HG02943 (cell line): ENCODE measurements at regions not wholly inside any gene's neighbourhood (a gene's known extent, or its start where the extent isn't known, plus 50 kb on each side); places are given as distances from the start of the nearest gene placed in this dataset.

Experiments used
- ATAC-seq: cut with Tn5 transposase; IDR thresholded peaks from one replicate; pipeline ENCODE4 v1.9.1; 2021; ENCODE audit warnings: mild to moderate bottlenecking, low read depth, moderate library complexity; ENCODE audit not compliant: unreplicated experiment

DNA sequence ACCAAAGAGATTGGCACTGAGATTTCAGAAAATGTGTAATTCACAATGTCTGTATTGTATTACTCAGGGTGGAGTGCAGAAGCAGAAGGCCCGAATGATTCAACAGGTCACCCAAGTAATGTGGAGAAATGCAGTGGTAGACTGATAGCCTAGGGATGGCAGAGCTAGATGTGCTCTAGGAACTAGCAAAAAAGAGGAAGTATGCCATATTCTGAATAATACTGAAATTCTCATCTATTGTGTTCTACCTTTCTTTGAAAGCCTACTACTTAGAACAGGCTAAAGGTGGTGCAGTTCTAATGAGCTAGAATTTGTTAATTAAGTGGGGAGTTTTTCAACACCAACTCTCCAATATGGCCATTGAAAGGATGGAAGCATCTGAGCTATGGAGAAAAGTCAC is 1449.8 kb upstream of the MIR17HG start:
- no peak for ATAC-seq

- no peak for ATAC-seq
Measured at GRCh38 chr13:89899302-89900103, 1448.0 kb upstream of the MIR17HG start.

GRCh38 chr13:89900104-89900765 is 1447.3 kb upstream of the MIR17HG start:
- no peak for ATAC-seq

- no peak for ATAC-seq
Measured at GRCh38 chr13:89902223-89902622, 1445.3 kb upstream of the MIR17HG start.

- no peak for ATAC-seq
Measured at GRCh38 chr13:89903115-89903514, 1444.4 kb upstream of the MIR17HG start.

DNA sequence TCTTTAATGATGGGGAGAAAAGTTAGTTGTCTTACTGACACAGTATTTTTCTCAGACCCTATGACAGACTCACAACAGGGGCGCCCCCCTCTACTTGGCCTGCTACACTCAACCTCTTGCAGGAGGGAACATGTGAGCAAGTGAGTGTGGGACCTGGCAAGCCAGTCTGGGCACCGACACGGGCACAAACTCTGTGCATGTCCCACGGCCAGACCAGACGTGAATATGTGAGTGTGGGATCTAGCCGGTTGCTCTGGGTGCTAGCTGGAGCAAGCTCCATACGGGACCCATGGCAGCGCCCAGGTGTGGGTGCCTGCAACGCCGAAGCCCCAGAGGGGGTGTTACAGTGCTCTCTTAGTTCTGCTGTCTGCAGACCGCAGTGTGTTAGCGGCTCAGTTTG is 1437.3 kb upstream of the MIR17HG start:
- ATAC-seq, result no peak

- ATAC-seq, result no peak
Measured at GRCh38 chr13:89916551-89916950, 1430.9 kb upstream of the MIR17HG start.

DNA sequence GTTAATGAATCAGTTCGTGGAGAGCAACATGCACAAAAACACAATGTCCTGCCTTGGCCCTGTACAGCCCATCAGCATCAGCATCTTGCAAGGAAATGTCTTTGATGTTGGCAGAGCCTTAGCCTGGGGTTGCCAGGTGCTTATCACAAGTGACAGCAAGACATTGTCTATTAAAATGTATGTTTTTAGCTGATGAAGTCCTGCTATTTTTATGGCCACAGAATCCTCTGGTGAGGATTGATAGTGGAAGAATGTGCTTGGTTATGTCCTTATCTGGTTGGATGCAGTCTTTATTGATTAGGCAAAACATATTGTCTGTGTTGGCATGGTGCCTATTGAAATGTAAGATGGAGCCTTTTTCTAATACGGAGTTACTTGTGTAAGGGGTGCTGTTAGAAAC is 1427.0 kb upstream of the MIR17HG start:
- no peak for ATAC-seq

- ATAC-seq, result no peak
Measured at GRCh38 chr13:89923052-89923451, 1424.4 kb upstream of the MIR17HG start.

DNA sequence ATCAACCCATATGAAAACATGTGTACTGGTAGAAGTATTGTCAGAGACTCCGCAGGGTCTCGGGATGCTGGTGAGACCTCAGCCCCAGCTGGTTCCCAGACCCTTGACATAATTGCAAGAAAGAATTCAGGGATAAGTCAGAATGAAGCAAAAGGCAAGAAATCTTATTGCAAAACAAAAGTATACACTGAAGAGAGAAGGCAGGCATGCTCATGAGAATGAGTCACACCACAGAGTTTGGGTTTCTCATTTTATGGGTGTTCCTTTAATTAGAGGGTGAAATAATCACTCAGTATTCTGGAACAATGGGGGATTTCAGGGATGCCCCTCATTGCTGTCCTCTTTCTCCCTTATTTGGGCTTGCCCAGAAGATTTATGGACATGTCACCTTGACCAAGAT is 1423.8 kb upstream of the MIR17HG start:
- ATAC-seq, result no peak

- no peak for ATAC-seq
Measured at GRCh38 chr13:89925107-89925506, 1422.4 kb upstream of the MIR17HG start.

DNA sequence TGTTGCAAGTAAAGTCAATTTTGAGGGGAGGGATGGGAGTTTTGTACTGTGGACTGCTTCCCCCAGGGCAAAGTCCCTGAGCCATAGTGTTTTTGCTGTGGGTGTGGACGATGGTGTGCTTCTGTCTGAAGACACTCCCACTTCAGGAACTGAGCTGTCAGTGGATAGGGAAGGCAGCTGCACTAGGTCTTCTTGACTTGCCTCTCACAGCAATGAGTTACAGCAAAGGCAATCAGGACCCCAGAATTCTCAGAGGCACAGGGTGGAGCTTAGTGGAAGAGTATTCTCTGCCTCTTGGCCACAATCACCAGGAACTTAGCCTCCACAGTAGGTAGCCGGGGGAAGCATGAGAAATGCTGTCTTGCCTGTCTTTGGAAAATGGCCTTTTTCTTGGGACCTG is 1416.6 kb upstream of the MIR17HG start:
- no peak for ATAC-seq

DNA sequence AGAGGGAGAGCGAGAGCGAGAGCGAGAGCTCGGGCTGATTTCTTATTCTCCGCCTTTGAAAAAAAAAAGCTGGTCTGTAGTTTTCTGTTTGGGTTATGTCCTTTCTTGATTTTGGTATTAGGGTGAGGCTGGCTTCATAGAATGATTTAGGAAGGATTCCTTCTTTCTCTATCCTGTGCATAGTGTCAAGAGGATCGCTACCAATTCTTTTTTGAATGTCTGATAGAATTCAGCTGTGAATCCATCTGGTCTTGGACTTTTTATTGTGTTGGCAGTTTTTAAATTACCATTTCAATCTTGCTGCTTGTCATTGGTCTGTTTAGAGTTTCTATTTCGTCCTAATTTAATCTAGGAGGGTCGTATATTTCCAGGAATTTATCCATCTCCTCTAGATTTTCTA is 1414.6 kb upstream of the MIR17HG start:
- no peak for ATAC-seq

- ATAC-seq, result no peak
Measured at GRCh38 chr13:89936256-89936655, 1411.2 kb upstream of the MIR17HG start.

DNA sequence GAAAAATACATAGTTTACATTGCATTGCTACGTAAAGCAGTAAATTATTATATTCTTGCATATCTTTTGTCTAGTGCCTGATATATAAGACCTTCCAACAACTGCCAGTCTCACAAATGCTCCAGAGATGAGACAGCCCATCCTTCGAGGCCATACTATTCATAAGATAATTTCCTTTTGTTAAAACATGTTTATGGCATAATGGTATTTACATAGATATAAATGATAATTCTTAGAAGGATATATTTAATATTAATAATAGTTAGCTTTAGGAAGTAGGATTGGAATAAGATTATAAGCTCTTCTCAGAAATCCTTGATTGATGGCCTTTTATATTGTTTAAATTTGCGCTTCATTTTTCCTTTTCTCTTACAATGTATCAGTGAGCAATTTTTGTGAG is 1410.1 kb upstream of the MIR17HG start:
- no peak for ATAC-seq

- no peak for ATAC-seq
Measured at GRCh38 chr13:89940383-89940782, 1407.1 kb upstream of the MIR17HG start.

DNA sequence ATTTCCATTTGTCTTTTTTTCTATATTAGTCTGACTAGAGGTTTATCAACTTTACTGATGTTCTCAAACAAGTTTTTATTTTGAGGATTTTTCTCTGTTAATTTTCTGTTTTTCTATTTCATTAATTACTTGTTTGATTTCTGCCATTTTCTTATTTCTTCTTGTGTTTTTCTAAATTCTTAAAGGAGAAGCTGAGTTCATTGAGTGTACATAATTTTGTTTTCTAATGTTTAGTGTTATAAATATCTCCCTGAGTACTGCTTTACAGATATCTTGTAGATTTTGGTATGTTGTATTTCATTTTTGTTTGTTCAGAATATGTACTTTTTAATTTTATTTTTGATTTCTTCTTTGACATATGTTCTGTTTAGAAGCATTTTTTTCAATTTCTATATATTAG is 1404.3 kb upstream of the MIR17HG start:
- ATAC-seq, result no peak

GRCh38 chr13:89950225-89950624 is 1397.3 kb upstream of the MIR17HG start:
- no peak for ATAC-seq

GRCh38 chr13:89951341-89951740 is 1396.1 kb upstream of the MIR17HG start:
- ATAC-seq, result no peak

- no peak for ATAC-seq
Measured at GRCh38 chr13:89953581-89953980, 1393.9 kb upstream of the MIR17HG start.

DNA sequence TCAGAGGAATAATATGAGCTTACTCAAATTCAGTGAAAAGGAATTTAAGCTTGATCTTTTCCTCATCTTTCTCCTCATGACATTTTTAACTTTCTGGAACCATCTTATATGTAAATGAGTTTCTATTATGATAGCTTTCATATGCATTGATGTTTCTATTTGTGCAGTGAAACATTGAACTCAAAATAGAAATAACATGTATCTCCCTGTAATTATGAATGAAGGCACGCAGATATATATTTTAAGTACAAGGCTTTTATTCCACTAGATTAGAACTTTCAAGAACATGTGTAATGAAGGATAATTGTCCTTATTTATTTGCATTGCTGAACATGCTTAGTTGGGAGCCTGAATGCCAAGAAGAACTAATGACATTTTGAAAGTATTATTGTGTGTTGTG is 1391.7 kb upstream of the MIR17HG start:
- no peak for ATAC-seq

DNA sequence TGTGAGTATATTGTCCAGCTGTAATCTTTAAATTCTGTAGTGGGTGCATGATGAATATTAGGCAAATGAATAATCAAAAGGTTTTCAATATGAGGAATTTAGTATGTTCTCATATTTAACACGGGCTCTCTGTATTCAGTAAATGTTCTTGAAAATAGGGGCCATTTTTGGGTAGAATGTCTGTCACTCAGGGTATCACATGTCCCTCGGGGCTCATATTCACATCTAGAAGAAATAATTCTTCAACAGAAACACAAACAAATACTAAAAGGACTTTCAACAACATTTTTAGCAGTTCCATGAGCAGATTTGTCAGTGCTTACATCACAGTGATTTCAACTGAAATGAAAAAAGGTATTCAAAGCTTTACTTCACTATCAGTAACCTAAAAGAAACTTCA is 1388.4 kb upstream of the MIR17HG start:
- ATAC-seq, result no peak
